Ishikawa (cell line): ENCODE measurements at regions not wholly inside any gene's neighbourhood (a gene's known extent, or its start where the extent isn't known, plus 50 kb on each side); places are given as distances from the start of the nearest gene placed in this dataset.

Experiments used
- CEBPB ChIP-seq: IDR thresholded peaks from 2 replicates; pipeline ENCODE4 v1.6.1; 2012
- CREB1 ChIP-seq: IDR thresholded peaks from 2 replicates; pipeline ENCODE4 v1.6.1; 2012; ENCODE audit warnings: low read depth
- EGR1 ChIP-seq: IDR thresholded peaks from 2 replicates; pipeline ENCODE4 v1.6.1; 2012
- EP300 ChIP-seq: IDR thresholded peaks from 2 replicates; pipeline ENCODE4 v1.6.1; 2012; ENCODE audit warnings: borderline replicate concordance
- FOXM1 ChIP-seq: IDR thresholded peaks from 2 replicates; pipeline ENCODE4 v1.6.1; 2012; ENCODE audit warnings: low read depth, borderline replicate concordance
- MAX ChIP-seq: IDR thresholded peaks from 2 replicates; pipeline ENCODE4 v1.6.1; 2012
- NFIC ChIP-seq: IDR thresholded peaks from 2 replicates; pipeline ENCODE4 v1.6.1; 2012
- RAD21 ChIP-seq: IDR thresholded peaks from 2 replicates; pipeline ENCODE4 v1.6.1; 2012; ENCODE audit warnings: low read depth
- TAF1 ChIP-seq: IDR thresholded peaks from 2 replicates; pipeline ENCODE4 v1.6.1; 2012; ENCODE audit warnings: low read depth, mild to moderate bottlenecking
- TCF12 ChIP-seq: IDR thresholded peaks from 2 replicates; pipeline ENCODE4 v1.6.1; 2012; ENCODE audit warnings: low read depth
- TEAD4 ChIP-seq: IDR thresholded peaks from 2 replicates; pipeline ENCODE4 v1.6.1; 2012
- USF1 ChIP-seq: IDR thresholded peaks from 2 replicates; pipeline ENCODE4 v1.6.1; 2012
- YY1 ChIP-seq: IDR thresholded peaks from 2 replicates; pipeline ENCODE4 v1.6.1; 2012; ENCODE audit warnings: low read depth
- ZBTB7A ChIP-seq: IDR thresholded peaks from 2 replicates; pipeline ENCODE4 v1.6.1; 2012; ENCODE audit warnings: low read depth
- TF ChIP-seq, protein P1 (sequence below): IDR thresholded peaks from 2 replicates; pipeline ENCODE4 v1.6.1; 2012; ENCODE audit warnings: low read depth, mild to moderate bottlenecking

DNA sequence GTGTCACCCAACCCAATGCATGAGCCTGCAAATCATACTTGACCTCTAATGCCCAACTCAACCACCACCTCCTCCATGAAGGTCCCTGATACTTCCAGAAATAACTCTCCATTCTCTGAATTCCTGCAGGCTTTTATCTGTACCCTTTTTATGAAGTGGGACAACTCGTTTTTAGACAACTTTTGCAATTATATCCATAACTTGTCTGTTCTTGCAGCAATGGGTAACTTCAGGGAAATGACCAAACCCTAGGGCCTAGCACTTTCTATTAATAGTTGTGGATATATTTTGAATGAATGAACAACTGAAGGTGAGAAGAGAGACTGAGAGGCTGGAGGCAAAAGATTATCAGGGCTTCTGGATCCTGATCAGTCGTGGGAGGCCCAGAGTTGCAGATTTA is 236.6 kb upstream of the MOCS1 start:
- no peak for TF ChIP-seq ZBTB7A
- TF ChIP-seq TCF12 = no peak
- TF ChIP-seq, protein P1, sequence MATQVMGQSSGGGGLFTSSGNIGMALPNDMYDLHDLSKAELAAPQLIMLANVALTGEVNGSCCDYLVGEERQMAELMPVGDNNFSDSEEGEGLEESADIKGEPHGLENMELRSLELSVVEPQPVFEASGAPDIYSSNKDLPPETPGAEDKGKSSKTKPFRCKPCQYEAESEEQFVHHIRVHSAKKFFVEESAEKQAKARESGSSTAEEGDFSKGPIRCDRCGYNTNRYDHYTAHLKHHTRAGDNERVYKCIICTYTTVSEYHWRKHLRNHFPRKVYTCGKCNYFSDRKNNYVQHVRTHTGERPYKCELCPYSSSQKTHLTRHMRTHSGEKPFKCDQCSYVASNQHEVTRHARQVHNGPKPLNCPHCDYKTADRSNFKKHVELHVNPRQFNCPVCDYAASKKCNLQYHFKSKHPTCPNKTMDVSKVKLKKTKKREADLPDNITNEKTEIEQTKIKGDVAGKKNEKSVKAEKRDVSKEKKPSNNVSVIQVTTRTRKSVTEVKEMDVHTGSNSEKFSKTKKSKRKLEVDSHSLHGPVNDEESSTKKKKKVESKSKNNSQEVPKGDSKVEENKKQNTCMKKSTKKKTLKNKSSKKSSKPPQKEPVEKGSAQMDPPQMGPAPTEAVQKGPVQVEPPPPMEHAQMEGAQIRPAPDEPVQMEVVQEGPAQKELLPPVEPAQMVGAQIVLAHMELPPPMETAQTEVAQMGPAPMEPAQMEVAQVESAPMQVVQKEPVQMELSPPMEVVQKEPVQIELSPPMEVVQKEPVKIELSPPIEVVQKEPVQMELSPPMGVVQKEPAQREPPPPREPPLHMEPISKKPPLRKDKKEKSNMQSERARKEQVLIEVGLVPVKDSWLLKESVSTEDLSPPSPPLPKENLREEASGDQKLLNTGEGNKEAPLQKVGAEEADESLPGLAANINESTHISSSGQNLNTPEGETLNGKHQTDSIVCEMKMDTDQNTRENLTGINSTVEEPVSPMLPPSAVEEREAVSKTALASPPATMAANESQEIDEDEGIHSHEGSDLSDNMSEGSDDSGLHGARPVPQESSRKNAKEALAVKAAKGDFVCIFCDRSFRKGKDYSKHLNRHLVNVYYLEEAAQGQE = no peak
- TF ChIP-seq FOXM1 = no peak
- no peak for TF ChIP-seq EGR1
- no peak for TF ChIP-seq TAF1
- no peak for TF ChIP-seq RAD21
- TF ChIP-seq YY1 = no peak
- TF ChIP-seq USF1 = no peak
- no peak for TF ChIP-seq TEAD4
- no peak for TF ChIP-seq NFIC
- TF ChIP-seq CEBPB = no peak

DNA sequence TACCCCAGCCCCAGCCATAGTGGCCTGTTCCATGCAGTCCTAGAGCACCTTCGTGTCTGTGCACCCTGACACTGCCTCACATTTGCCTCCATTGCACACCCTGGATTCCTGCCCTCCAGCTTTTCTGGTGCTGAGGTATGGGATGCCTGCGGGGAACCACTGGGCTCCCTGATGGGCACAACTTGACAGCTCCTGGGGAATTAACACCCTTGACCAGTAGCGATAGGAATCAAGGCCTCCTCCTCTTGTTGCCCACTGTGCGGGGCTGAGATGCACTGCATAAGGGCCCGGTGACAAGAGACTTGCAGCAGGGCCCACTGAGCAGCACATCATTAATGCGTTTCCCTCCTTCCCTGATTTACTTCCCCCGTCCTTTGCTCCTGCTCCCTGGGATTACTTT is 235.6 kb upstream of the MOCS1 start:
- TF ChIP-seq MAX = no peak

DNA sequence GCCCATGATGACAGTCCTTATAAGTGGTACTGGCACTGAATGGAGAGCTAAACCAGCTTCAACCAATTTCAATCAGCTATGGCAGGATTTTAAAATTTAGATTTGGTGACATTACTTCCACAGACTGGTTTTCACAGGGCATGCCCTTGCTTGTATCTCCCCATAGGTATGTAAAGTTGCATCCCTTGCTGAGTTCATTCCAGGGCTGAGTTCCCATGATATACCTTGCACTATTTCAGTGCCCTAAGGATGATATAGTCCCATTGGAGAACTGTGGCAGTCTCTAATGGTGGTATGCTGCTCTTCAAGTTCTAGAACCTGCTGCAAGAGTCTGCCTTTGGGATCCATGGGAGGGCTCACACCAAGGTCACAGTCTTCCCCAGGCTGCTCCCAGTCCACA is 232.7 kb upstream of the MOCS1 start:
- TF ChIP-seq, protein P1 = no peak
- TF ChIP-seq NFIC (no peak), TCF12 (no peak), RAD21 (no peak), ZBTB7A (no peak), YY1 (no peak), TEAD4 (no peak)

GRCh38 chr6:40165036-40165709 is 230.9 kb upstream of the MOCS1 start:
- TF ChIP-seq YY1 (no peak), TEAD4 (no peak), ZBTB7A (no peak), TCF12 (no peak), CEBPB (no peak), TAF1 (no peak), EP300 (no peak), MAX (no peak), EGR1 (no peak), CREB1 (no peak), USF1 (no peak), RAD21 (no peak), NFIC (no peak), FOXM1 (no peak)
- TF ChIP-seq, protein P1 = no peak

DNA sequence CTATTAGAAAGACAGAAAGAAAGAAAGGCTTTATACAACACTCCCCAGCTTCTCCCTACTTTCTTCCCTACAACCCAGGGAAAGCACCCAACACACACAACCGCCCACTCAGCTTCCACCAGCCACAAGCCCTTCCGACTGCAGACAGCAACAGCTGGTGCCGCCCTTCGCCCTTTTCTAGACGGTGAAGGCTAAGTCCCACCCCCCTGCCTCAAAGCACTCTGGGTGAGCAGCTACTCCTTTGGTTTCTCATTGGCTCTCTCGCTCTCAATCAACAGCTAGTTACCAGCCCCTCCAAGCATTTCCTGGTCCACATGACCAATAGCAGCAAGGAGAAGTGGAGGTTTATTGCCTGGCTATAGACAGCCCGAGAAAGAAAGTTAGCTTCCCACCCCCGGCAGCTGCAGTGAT is 230.1 kb upstream of the MOCS1 start:
- TF ChIP-seq RAD21 = no peak
- TF ChIP-seq CEBPB = no peak
